Smooth muscle cell (in vitro differentiated cells): ENCODE measurements at regions not wholly inside any gene's neighbourhood (a gene's known extent, or its start where the extent isn't known, plus 50 kb on each side); places are given as distances from the start of the nearest gene placed in this dataset.

Experiments
- DNase-seq: peaks from one replicate; lab custom pipeline; 2025; ENCODE audit not compliant: unreplicated experiment; lab: John Stamatoyannopoulos, UW
- H2AFZ ChIP-seq: fragments of 200-600 bp; sonication (generic); 2 replicates; pipeline ENCODE4 v1.6.0; 2016; ENCODE audit warnings: antibody characterized with exemption, low read depth, mild to moderate bottlenecking
- H3F3A ChIP-seq: fragments of 200-600 bp; sonication (generic); 2 replicates; pipeline ENCODE4 v1.6.0; 2017; ENCODE audit warnings: antibody characterized with exemption, low read depth
- H3K27ac ChIP-seq: fragments of 200-600 bp; sonication (generic); 2 replicates; pipeline ENCODE4 v1.5.1; 2016; ENCODE audit warnings: low read depth, mild to moderate bottlenecking
- H3K27me3 ChIP-seq: fragments of 200-600 bp; sonication (generic); 2 replicates; pipeline ENCODE4 v1.6.1; 2016; ENCODE audit warnings: low read depth, mild to moderate bottlenecking
- H3K36me3 ChIP-seq: fragments of 200-600 bp; sonication (generic); 2 replicates; pipeline ENCODE4 v1.5.1; 2016; ENCODE audit warnings: low read depth
- H3K4me1 ChIP-seq: fragments of 200-600 bp; sonication (generic); 2 replicates; pipeline ENCODE4 v1.5.1; 2016; ENCODE audit warnings: low read depth
- H3K4me2 ChIP-seq: fragments of 200-600 bp; sonication (generic); 2 replicates; pipeline ENCODE4 v1.6.0; 2016; ENCODE audit warnings: mild to moderate bottlenecking
- H3K4me3 ChIP-seq: fragments of 200-600 bp; sonication (generic); 2 replicates; pipeline ENCODE4 v1.5.1; 2016; ENCODE audit warnings: mild to moderate bottlenecking
- H3K79me2 ChIP-seq: fragments of 200-600 bp; sonication (generic); 2 replicates; pipeline ENCODE4 v1.6.0; 2016; ENCODE audit warnings: low read depth, mild to moderate bottlenecking
- H3K9ac ChIP-seq: fragments of 200-600 bp; sonication (generic); 2 replicates; pipeline ENCODE4 v1.6.0; 2016; ENCODE audit warnings: low read depth
- H3K9me3 ChIP-seq: fragments of 200-600 bp; sonication (generic); replicated peaks from 2 replicates; pipeline ENCODE4 v1.5.1; 2016; ENCODE audit warnings: low read depth
- H4K20me1 ChIP-seq: fragments of 200-600 bp; sonication (generic); 2 replicates; pipeline ENCODE4 v1.6.0; 2016; ENCODE audit warnings: low read depth
- CTCF ChIP-seq: fragments of 200-600 bp; sonication (generic); IDR thresholded peaks from 2 replicates; pipeline ENCODE4 v1.5.1; 2017; ENCODE audit warnings: borderline replicate concordance, mild to moderate bottlenecking, antibody characterized with exemption; ENCODE audit not compliant: insufficient read depth, poor library complexity, severe bottlenecking
- WGBS: methylation state at CpG from one replicate; pipeline ENCODE4 v1.1.7; 2016; ENCODE audit warnings: low lambda C conversion rate; 5-methylcytosine and 5-hydroxymethylcytosine counted together

DNA sequence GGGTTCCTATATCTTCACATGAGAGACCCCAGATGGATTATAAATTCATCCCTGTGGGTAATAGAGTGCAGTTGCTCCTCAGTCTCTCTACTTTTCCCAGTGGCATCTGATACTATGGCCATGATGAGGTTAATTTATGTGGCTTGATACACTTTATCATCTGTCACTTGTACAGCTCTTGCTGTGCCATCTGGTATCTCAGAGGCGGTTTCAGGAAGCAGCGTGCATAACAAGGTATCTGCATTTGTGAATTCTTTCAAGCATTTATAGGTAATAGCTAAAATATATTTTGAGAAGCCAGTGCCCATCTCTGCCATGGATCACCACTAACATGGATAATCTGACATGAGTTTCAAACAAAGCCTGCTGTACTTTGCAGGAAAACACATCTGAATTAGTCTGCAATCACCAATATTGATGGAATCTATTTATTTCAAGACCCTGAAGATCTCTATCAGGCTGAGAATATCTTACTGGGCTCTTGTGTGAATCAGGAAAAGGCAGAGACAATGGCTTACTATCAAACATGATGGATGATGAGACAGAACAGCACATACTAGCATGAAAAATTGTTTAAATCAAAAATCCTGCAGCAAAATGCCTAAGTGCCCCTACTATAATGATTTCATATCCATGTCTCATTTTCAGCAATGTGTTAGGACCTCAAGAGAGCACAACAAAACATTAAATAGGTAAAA is 548.7 kb upstream of the MAP3K7 start:
- no peak overlapping the region for H3K27ac ChIP-seq
- no peak overlapping the region for H3K9ac ChIP-seq
- 98% methylated on average over 2 of the region's 2 CpGs for WGBS
- no peaks in the 10 kb centered on the region for H3K9me3 ChIP-seq
- no peaks in the 10 kb centered on the region for H3F3A ChIP-seq
- no peak for DNase-seq
- H3K36me3 ChIP-seq: no peaks in the 10 kb centered on the region
- H3K79me2 ChIP-seq: no peaks in the 10 kb centered on the region
- H4K20me1 ChIP-seq: no peaks in the 10 kb centered on the region
- no peaks in the 10 kb centered on the region for H3K4me1 ChIP-seq
- H3K27me3 ChIP-seq: no peaks in the 10 kb centered on the region
- H2AFZ ChIP-seq: no peak overlapping the region
- H3K4me2 ChIP-seq: no peak overlapping the region
- no peak for TF ChIP-seq CTCF
- H3K4me3 ChIP-seq: no peak overlapping the region

GRCh38 chr6:91132461-91132860 is 545.6 kb upstream of the MAP3K7 start:
- H3K9ac ChIP-seq: no peak overlapping the region
- TF ChIP-seq CTCF: no peak
- no peaks in the 10 kb centered on the region for H3F3A ChIP-seq
- H2AFZ ChIP-seq: no peak overlapping the region
- H3K27me3 ChIP-seq: no peaks in the 10 kb centered on the region
- no peak overlapping the region for H3K27ac ChIP-seq
- DNase-seq: no peak
- H3K79me2 ChIP-seq: no peaks in the 10 kb centered on the region
- H3K4me2 ChIP-seq: no peak overlapping the region
- WGBS: 62% methylated on average over 3 of the region's 3 CpGs
- no peaks in the 10 kb centered on the region for H3K9me3 ChIP-seq
- H4K20me1 ChIP-seq: no peaks in the 10 kb centered on the region
- no peaks in the 10 kb centered on the region for H3K4me1 ChIP-seq
- no peak overlapping the region for H3K4me3 ChIP-seq
- no peaks in the 10 kb centered on the region for H3K36me3 ChIP-seq

GRCh38 chr6:91130126-91130525 is 543.3 kb upstream of the MAP3K7 start:
- no peaks in the 10 kb centered on the region for H3F3A ChIP-seq
- no peak for DNase-seq
- no peak overlapping the region for H3K9ac ChIP-seq
- H4K20me1 ChIP-seq: no peaks in the 10 kb centered on the region
- no peak overlapping the region for H3K4me2 ChIP-seq
- peak overlapping the region; percentile 31 for H2AFZ ChIP-seq
- H3K9me3 ChIP-seq: no peaks in the 10 kb centered on the region
- H3K79me2 ChIP-seq: no peaks in the 10 kb centered on the region
- no peaks in the 10 kb centered on the region for H3K36me3 ChIP-seq
- no peaks in the 10 kb centered on the region for H3K27me3 ChIP-seq
- no peak overlapping the region for H3K27ac ChIP-seq
- no peaks in the 10 kb centered on the region for H3K4me1 ChIP-seq
- 75% methylated on average over 6 of the region's 6 CpGs for WGBS
- H3K4me3 ChIP-seq: no peak overlapping the region
- TF ChIP-seq CTCF: no peak

DNA sequence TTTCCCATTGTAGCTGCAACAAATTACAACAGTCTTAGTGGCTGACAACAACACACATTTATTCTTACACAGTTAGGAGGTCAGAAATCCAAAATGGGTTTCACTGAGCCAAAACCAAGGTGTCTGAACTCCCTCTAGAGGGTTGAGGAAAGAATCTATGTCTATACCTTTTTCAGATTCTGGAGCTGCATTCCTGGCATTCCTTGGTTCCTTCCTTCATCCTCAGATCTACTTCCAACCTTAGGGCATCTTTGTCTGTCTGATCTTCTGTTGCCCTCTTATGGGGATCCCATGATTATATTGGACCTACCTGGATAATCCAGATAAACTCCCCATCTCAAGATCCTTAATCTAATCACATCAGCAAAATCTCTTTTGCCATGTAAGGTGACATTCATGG is 540.9 kb upstream of the MAP3K7 start:
- H3K27me3 ChIP-seq: no peaks in the 10 kb centered on the region
- H3K4me3 ChIP-seq: no peak overlapping the region
- no peak overlapping the region for H3K27ac ChIP-seq
- H3F3A ChIP-seq: no peaks in the 10 kb centered on the region
- no peak overlapping the region for H2AFZ ChIP-seq
- DNase-seq: no peak
- H3K4me1 ChIP-seq: no peaks in the 10 kb centered on the region
- no peak overlapping the region for H3K9ac ChIP-seq
- no peak for TF ChIP-seq CTCF
- H4K20me1 ChIP-seq: no peaks in the 10 kb centered on the region
- no peaks in the 10 kb centered on the region for H3K36me3 ChIP-seq
- H3K4me2 ChIP-seq: no peak overlapping the region
- H3K9me3 ChIP-seq: no peaks in the 10 kb centered on the region
- H3K79me2 ChIP-seq: no peaks in the 10 kb centered on the region
